Colonic mucosa (tissue), 4 donors: ENCODE measurements at regions not wholly inside any gene's neighbourhood (a gene's known extent, or its start where the extent isn't known, plus 50 kb on each side); places are given as distances from the start of the nearest gene placed in this dataset.

Source experiments
- DNase-seq: peaks from one replicate; pipeline ENCODE4 v3.0.0-alpha.2; 2020
- H3K27ac ChIP-seq: fragments of 200-600 bp; one replicate; pipeline ENCODE4 v1.8.0; 2021
- H3K27me3 ChIP-seq: fragments of 200-600 bp; one replicate; pipeline ENCODE4 v1.8.0; 2021
- H3K36me3 ChIP-seq: fragments of 200-600 bp; one replicate; pipeline ENCODE4 v1.8.0; 2021
- H3K4me1 ChIP-seq: fragments of 200-600 bp; one replicate; pipeline ENCODE4 v1.8.0; 2021; ENCODE audit warnings: mild to moderate bottlenecking
- H3K4me3 ChIP-seq: fragments of 200-600 bp; one replicate; pipeline ENCODE4 v1.8.0; 2021
- H3K9ac ChIP-seq, 2 donors: one replicate each; pipeline ENCODE4 v1.7.0; 2013; ENCODE audit warnings: control low read depth in 2 of 2, low read depth in 2 of 2, low read length in 2 of 2
- H3K9me3 ChIP-seq: fragments of 200-600 bp; one replicate; pipeline ENCODE4 v1.8.0; 2021
- CTCF ChIP-seq: fragments of 200-600 bp; IDR thresholded peaks from one replicate; pipeline ENCODE4 v1.8.0; 2022; ENCODE audit warnings: antibody characterized with exemption, mild to moderate bottlenecking
- intact Hi-C: fragments of 100-400 bp; cut with DNase I; formaldehyde crosslinking; loops from one replicate; pipeline ENCODE4 v1.14.1; 2022
- donor health status: healthy.
- donor health status: DM: no; HTN: no; CAD: no.
- donor health status: DM: no; HTN: no; CAD: no.

- no peak overlapping the region for H3K27ac ChIP-seq
Observed at GRCh38 chr2:176535467-176536113, 266.3 kb downstream of the MTX2 start.

GRCh38 chr2:176536439-176537133 lies 267.3 kb downstream of the MTX2 start:
- H3K4me1 ChIP-seq, result no peaks in the 10 kb centered on the region
- no peak overlapping the region for H3K27ac ChIP-seq

More at GRCh38 chr2:176535467-176536113, 266.3 kb downstream of the MTX2 start:
- H3K27me3 ChIP-seq, result no peaks in the 10 kb centered on the region
- H3K36me3 ChIP-seq, result no peaks in the 10 kb centered on the region
- no peak for DNase-seq
- H3K4me1 ChIP-seq, result no peaks in the 10 kb centered on the region
- no peak for TF ChIP-seq CTCF
- intact Hi-C loops, result no loop called here
- no peak overlapping the region for H3K9ac ChIP-seq
- H3K9me3 ChIP-seq, result no peaks in the 10 kb centered on the region
- H3K4me3 ChIP-seq, result no peak overlapping the region

GRCh38 chr2:176537932-176538331 lies 268.7 kb downstream of the MTX2 start:
- no peaks in the 10 kb centered on the region for H3K36me3 ChIP-seq
- no peak overlapping the region for H3K9ac ChIP-seq
- no peaks in the 10 kb centered on the region for H3K27me3 ChIP-seq
- no peak for DNase-seq
- H3K4me3 ChIP-seq, result no peak overlapping the region
- H3K9me3 ChIP-seq, result no peaks in the 10 kb centered on the region
- no peak overlapping the region for H3K27ac ChIP-seq
- no peak for TF ChIP-seq CTCF
- no peaks in the 10 kb centered on the region for H3K4me1 ChIP-seq
- intact Hi-C loops, result no loop called here

More at GRCh38 chr2:176536439-176537133, 267.3 kb downstream of the MTX2 start:
- Histone ChIP-seq H3K9ac (no peak overlapping the region), H3K4me3 (no peak overlapping the region), H3K36me3 (no peaks in the 10 kb centered on the region), H3K27me3 (no peaks in the 10 kb centered on the region), H3K9me3 (no peaks in the 10 kb centered on the region)
- intact Hi-C loops, result no loop called here
- no peak for DNase-seq
- no peak for TF ChIP-seq CTCF

- no peak for DNase-seq
- Histone ChIP-seq H3K27me3 (no peaks in the 10 kb centered on the region), H3K4me3 (no peak overlapping the region), H3K36me3 (no peaks in the 10 kb centered on the region), H3K4me1 (no peaks in the 10 kb centered on the region), H3K9me3 (no peaks in the 10 kb centered on the region), H3K9ac (no peak overlapping the region), H3K27ac (no peak overlapping the region)
- no peak for TF ChIP-seq CTCF
- intact Hi-C loops, result no loop called here
Observed at GRCh38 chr2:176540995-176541394, 271.8 kb downstream of the MTX2 start.

GRCh38 chr2:176542476-176542875 lies 273.2 kb downstream of the MTX2 start:
- H3K9ac ChIP-seq, result no peak overlapping the region
- intact Hi-C loops, result no loop called here
- no peak for TF ChIP-seq CTCF
- no peaks in the 10 kb centered on the region for H3K36me3 ChIP-seq
- DNase-seq, result no peak
- H3K9me3 ChIP-seq, result no peaks in the 10 kb centered on the region
- H3K4me3 ChIP-seq, result no peak overlapping the region
- no peaks in the 10 kb centered on the region for H3K4me1 ChIP-seq
- H3K27me3 ChIP-seq, result no peaks in the 10 kb centered on the region
- no peak overlapping the region for H3K27ac ChIP-seq
